NCI-H2171 treated with DMSO at 0.1 percent for 48 hours (cell line): ENCODE measurements at regions not wholly inside any gene's neighbourhood (a gene's known extent, or its start where the extent isn't known, plus 50 kb on each side); places are given as distances from the start of the nearest gene placed in this dataset.
A peak's percentile ranks its signal among the peaks of the same experiment; 100 is the strongest.

ENCODE experiments used
- DNase-seq: peaks from one replicate; lab custom pipeline; 2025; lab: John Stamatoyannopoulos, UW

- DNase-seq = no peak
Observed at GRCh38 chr11:106409671-106410070, 332.2 kb downstream of the AASDHPPT start.

- DNase-seq = no peak
Observed at GRCh38 chr11:106410902-106411301, 333.4 kb downstream of the AASDHPPT start.

DNA sequence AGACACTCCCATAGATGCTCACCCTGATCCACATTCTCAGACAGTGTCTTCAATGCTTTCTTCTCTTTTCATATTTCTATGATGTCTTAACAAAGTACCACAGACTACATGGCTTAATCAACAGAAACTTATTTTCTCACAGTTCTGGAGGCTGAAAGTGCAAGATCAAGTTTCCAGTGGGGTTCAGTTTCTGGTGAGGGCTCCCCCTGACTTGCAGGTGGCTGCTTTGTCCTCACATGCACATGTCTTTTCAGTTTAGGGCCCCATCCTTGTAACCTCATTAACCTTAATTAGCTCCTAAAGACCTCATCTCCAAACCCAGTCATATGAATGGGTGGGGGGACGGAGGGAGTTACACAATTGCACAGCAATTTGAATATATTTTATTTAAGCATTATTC lies 335.8 kb downstream of the AASDHPPT start:
- no peak for DNase-seq

- DNase-seq = peak; percentile 13
Observed at GRCh38 chr11:106415510-106415909, 338.0 kb downstream of the AASDHPPT start.

DNA sequence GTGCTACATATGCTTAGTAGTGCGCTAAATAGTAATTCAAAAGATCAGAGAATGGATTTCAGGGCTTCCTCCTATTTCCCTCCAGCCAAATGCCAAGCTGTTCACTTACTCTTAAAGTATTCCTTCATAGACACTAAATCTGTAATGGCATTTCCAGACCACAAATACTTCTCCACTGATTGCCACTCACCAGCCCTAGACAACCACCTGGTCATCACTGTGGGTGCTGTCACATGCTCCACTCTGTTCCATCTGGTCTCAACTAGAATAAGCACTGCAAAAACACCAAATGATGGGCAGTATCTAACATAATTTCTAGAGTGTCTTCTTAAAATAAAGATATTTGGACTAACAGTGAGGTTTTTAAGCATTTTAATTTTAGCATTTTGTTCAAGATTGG lies 341.3 kb downstream of the AASDHPPT start:
- no peak for DNase-seq

GRCh38 chr11:106420048-106420665 lies 342.7 kb downstream of the AASDHPPT start:
- DNase-seq = no peak

DNA sequence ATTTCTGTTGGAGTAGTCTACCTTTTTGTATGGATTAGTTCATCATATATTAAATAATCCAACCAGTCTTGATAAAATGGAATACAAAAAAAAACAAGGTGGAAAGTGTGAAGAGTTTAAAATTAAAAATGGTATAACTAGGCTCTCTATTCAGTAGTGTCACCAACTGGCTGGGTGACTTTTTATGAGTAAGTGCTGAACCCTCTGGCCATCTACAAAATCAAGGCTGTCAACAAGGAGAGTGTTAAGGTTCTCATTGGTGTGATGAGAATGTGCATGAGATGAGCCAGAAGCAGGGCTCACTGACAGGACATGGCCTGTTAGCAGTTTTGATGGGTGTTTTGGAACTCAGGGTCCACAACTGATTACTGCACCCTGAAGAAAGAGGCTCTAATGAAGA lies 343.2 kb downstream of the AASDHPPT start:
- DNase-seq = no peak

- DNase-seq = peak; percentile 78
Observed at GRCh38 chr11:106421676-106422292, 344.3 kb downstream of the AASDHPPT start.

DNA sequence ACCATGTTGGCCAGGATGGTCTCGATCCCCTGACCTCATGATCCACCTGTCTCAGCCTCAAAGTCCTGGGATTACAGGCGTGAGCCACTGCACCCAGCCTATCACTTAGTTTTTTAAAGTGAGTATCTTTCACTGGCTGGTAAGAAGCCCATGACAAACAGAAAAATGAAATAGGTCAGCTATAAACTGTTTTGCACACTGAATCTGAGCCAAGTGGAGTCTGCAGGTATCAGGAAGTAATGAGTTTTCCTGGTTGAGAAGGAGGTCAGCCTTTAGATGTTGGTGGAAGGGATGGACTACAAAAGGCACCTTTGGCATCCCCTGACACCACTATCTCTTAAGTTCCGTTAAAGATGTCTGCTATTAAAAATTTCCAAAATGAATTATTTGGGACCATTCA lies 345.1 kb downstream of the AASDHPPT start:
- no peak for DNase-seq

- DNase-seq = peak; percentile 2
Observed at GRCh38 chr11:106424111-106424510, 346.6 kb downstream of the AASDHPPT start.

DNA sequence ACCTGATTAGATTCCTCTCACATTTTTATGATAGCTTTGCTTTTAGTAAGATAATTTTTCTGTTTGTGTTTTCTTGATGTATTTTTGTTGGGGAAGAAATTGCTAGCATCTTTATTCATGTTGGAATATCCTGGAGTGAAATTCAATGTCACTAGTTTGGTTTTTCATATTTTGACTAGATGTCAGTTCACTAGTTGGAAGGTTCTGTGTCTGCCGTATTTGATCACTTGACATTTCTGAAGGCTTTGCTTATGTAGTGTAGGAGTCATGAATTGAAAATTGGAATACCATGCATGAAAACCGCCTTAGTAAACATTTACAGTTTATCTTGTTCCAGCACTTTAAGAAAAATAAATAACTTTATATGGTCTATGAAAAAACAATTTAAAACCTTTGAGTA lies 348.4 kb downstream of the AASDHPPT start:
- no peak for DNase-seq

- no peak for DNase-seq
Observed at GRCh38 chr11:106426696-106427095, 349.2 kb downstream of the AASDHPPT start.

DNA sequence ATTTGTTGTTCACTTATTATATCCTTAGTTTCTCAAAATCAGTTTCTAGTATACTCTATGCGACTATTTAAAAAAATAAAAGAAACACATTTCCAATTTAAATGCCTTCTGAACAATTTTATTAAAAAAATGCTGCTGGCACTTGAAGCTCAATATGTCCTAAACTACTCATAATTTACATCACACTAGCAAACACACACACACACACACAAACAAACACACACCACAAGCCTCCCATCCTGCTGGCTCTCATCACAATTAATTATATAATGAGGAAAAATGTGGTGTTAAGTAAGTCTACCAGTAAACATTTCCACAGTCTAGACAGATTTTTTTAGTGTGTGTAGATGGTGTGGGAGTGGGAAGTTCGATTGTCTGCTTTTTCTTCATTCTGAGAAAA lies 350.3 kb downstream of the AASDHPPT start:
- no peak for DNase-seq

DNA sequence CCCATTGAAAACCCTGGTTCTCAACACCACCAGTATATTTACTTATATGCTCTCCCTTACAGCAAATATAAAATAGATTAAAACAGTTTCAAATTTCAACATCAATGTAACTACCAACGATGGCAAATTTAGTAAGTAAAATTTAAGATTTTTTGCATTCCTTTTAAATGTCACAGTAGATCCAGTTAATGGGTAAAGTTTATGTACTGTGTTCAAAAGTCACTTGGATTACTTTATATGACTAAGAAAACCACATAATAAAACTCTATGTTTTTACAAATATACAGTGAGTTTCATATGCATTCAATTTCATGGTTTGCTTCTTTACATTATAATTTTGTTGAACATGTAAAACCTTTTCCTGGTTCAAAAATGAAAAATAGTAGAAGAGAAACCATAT lies 364.6 kb downstream of the AASDHPPT start:
- DNase-seq = no peak

GRCh38 chr11:106446302-106446701 lies 368.8 kb downstream of the AASDHPPT start:
- no peak for DNase-seq

DNA sequence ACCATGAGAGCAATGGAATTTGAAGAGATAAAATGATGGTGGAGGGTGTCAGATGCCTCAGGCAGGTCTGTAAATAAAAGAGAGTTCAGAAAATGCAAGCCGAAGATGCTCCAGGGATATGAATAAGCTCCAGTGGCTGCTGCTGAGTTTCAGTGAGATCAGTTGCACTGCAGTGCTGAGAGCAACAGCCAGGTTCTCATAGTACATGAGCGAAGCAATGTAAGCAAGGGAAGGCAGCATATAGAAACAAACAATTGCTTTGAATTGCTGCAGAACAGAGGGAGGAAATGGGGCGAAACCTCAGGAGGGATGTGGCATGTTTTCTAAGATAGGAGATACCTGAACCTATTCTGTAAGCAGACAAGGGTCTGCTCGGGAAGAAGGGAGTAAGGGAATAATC lies 369.5 kb downstream of the AASDHPPT start:
- DNase-seq = no peak

DNA sequence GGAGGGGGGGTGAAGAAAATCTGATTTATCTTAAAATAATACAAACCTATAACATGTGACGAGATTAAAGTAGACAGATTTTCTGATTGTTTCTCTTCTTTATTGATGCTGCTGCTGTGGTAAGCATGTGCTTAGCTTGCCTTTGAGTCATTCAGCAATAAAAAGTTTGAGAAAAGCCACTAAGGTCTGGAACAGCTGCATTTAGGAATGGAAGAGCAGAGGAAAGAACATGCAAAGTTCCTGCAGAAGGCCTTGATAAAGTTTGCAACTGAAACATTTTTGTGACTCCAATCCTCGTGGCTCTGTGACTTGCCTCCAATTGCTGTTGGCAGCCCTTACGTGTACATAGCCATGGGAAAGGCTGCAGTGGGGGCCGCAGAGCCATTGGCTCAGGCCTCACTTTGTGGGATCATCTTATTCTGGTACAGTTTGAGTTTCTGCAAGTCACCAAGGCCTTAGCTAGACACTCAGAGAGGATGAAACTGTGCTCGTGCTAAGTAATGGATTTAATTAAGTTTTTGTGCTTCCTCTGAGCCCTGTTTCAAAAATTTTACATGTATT lies 370.2 kb downstream of the AASDHPPT start:
- DNase-seq = no peak

DNA sequence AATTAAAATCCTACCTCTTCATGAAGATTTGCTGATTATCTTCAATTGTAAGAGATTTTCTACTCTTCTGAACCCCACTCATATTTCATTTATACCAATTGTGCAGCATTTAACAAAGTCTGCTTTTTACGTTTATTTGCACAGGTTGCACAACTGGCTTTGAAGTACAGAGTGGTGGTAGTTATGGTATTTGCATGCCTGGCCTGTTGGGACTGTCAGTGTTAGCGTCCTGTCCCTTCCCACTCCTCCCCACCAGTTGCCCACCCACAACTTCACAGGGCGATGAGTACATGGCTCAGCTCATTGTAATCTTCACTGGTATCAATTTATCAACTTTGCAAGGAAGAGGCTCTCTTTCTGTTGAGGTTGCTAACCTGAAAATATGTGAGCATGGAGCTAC lies 372.3 kb downstream of the AASDHPPT start:
- no peak for DNase-seq

GRCh38 chr11:106451228-106451922 lies 373.9 kb downstream of the AASDHPPT start:
- DNase-seq = no peak

DNA sequence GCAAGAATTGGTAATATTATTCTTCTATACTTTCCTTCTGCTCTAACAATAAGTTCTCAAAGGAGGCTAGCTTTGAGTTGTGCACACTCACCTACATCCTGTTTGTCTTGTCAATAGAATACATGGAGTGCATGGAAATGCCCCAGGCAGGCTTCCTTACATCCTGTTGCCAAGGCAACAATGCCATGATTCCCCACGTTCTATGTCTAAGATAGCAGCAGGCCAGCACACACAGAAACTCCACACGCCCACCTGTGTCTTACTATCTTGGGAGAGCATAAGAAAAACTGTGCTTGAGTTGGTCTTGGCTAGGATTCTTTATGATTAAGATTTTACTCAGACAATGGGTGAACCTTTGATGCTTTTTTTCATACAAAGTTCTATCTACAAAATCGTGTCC lies 379.2 kb downstream of the AASDHPPT start:
- DNase-seq = no peak

DNA sequence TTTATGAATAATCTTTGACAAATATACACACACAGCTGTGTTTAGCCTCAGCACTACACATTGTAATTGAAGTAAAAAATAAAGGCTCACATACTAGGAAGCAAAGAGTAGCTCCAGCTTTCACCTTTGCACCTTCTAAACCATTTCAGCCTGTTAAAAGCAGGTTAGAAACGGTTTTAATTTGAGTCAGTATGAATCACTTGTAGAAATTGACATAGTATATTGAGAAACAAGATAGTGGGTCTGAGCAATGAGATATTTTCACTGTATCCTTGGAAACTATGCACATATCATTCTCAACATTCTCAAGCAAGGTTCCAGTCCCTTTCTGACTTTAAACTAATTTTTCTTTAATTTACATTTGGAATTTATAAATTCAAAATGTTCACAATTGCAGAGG lies 380.3 kb downstream of the AASDHPPT start:
- no peak for DNase-seq

DNA sequence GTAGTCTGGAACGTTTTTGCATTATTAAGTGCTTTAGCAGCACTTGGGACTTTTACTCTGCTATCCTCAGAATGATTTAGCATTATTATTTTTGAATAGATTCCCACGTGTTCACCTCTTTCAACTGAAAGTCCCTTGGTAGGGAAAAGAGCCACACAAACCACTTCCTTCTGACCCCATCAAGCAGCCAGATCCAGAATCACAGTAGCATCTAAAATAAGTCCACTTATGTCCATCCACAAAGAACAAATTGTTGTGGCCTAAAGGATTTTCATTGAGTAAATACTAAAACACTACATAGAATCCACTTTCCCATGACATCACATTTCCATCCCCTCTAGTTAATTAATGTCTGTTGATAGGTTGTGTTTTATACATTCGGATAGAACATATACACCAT lies 381.7 kb downstream of the AASDHPPT start:
- DNase-seq = no peak

DNA sequence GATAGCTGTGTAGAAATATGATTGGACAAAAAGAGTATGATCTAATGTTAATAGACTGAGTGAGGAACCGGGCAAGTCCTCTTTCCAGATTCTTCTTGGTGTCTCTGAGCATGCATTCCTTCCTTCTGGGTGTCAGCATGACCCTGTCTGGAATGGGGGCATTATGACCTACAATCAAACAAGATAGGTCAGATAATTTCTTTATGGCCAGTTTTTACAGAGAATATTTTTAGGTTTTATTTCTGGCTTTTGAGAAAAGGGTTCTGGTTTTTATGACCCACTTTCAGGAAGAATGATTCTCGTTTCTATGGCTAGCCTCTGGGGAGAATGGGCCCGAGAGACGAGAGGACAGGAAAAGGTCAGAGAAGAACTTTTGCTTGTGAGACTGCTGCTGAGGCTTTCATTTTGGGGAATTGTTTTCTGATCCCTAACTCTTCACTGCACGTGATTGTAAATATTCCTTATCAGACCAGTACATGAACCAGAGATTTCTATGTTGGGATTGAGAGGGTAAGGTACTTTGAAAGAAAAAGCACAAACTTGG lies 383.8 kb downstream of the AASDHPPT start:
- DNase-seq = no peak
